Subcutaneous abdominal adipose tissue (tissue), 5 donors: ENCODE measurements at regions not wholly inside any gene's neighbourhood (a gene's known extent, or its start where the extent isn't known, plus 50 kb on each side); places are given as distances from the start of the nearest gene placed in this dataset.

Experiments used
- H3K27ac ChIP-seq: one replicate; pipeline ENCODE4 v1.7.0; 2013; ENCODE audit warnings: low read depth, mild to moderate bottlenecking, inconsistent platforms, low read length, moderate library complexity
- H3K27me3 ChIP-seq, 5 donors: one replicate each; pipeline ENCODE4 v1.7.0; 2013; ENCODE audit warnings: low read length in 5 of 5, inconsistent platforms in 1 of 5; ENCODE audit not compliant: control insufficient read depth in 5 of 5, insufficient read depth in 4 of 5
- H3K36me3 ChIP-seq, 5 donors: one replicate each; pipeline ENCODE4 v1.7.0; 2013; ENCODE audit warnings: low read length in 5 of 5; ENCODE audit not compliant: control insufficient read depth in 5 of 5, insufficient read depth in 5 of 5
- H3K4me1 ChIP-seq, 5 donors: one replicate each; pipeline ENCODE4 v1.7.0; 2013; ENCODE audit warnings: low read length in 5 of 5, mild to moderate bottlenecking in 3 of 5, moderate library complexity in 1 of 5; ENCODE audit not compliant: control insufficient read depth in 5 of 5, insufficient read depth in 5 of 5
- H3K4me3 ChIP-seq, 5 donors: one replicate each; pipeline ENCODE4 v1.7.0; 2013; ENCODE audit warnings: low read length in 5 of 5, low read depth in 1 of 5
- H3K9ac ChIP-seq, 5 donors: one replicate each; pipeline ENCODE4 v1.7.0; 2013; ENCODE audit warnings: low read length in 5 of 5, mild to moderate bottlenecking in 4 of 5, moderate library complexity in 3 of 5
- H3K9me3 ChIP-seq, 5 donors: one replicate each; pipeline ENCODE4 v1.7.0; 2013; ENCODE audit warnings: low read length in 5 of 5; ENCODE audit not compliant: control insufficient read depth in 5 of 5
- donor health status: healthy.
- donor health status: healthy.
- donor health status: healthy.
- donor health status: healthy.
- donor health status: healthy.

- H3K27me3 ChIP-seq, result no peaks in the 10 kb centered on the region
- H3K9me3 ChIP-seq, result no peaks in the 10 kb centered on the region
- H3K27ac ChIP-seq, result no peak overlapping the region
- no peak overlapping the region for H3K4me3 ChIP-seq
- H3K9ac ChIP-seq, result no peak overlapping the region
- no peaks in the 10 kb centered on the region for H3K36me3 ChIP-seq
- H3K4me1 ChIP-seq, result no peaks in the 10 kb centered on the region
Observed at GRCh38 chr13:34637138-34637537, 304.9 kb upstream of the NBEA start.

GRCh38 chr13:34637636-34638035 lies 304.4 kb upstream of the NBEA start:
- Histone ChIP-seq H3K27me3 (no peaks in the 10 kb centered on the region), H3K27ac (no peak overlapping the region)

GRCh38 chr13:34638897-34639296 lies 303.2 kb upstream of the NBEA start:
- no peaks in the 10 kb centered on the region for H3K36me3 ChIP-seq
- no peaks in the 10 kb centered on the region for H3K27me3 ChIP-seq
- no peaks in the 10 kb centered on the region for H3K4me1 ChIP-seq
- no peak overlapping the region for H3K27ac ChIP-seq
- no peaks in the 10 kb centered on the region for H3K9me3 ChIP-seq
- H3K4me3 ChIP-seq, result no peak overlapping the region
- H3K9ac ChIP-seq, result no peak overlapping the region

More at GRCh38 chr13:34637636-34638035, 304.4 kb upstream of the NBEA start:
- H3K9ac ChIP-seq, result no peak overlapping the region
- H3K36me3 ChIP-seq, result no peaks in the 10 kb centered on the region
- no peaks in the 10 kb centered on the region for H3K9me3 ChIP-seq
- no peak overlapping the region for H3K4me3 ChIP-seq
- no peaks in the 10 kb centered on the region for H3K4me1 ChIP-seq

GRCh38 chr13:34640179-34640992 lies 301.7 kb upstream of the NBEA start:
- Histone ChIP-seq H3K36me3 (no peaks in the 10 kb centered on the region), H3K4me3 (no peak overlapping the region), H3K27me3 (no peaks in the 10 kb centered on the region), H3K27ac (no peak overlapping the region), H3K9me3 (no peaks in the 10 kb centered on the region), H3K9ac (no peak overlapping the region), H3K4me1 (no peaks in the 10 kb centered on the region)

GRCh38 chr13:34640993-34641330 lies 301.1 kb upstream of the NBEA start:
- Histone ChIP-seq H3K9me3 (no peaks in the 10 kb centered on the region), H3K27ac (no peak overlapping the region), H3K4me1 (no peaks in the 10 kb centered on the region), H3K9ac (no peak overlapping the region), H3K4me3 (no peak overlapping the region), H3K36me3 (no peaks in the 10 kb centered on the region), H3K27me3 (no peaks in the 10 kb centered on the region)

GRCh38 chr13:34647379-34648150 lies 294.5 kb upstream of the NBEA start:
- Histone ChIP-seq H3K9ac (no peak overlapping the region), H3K9me3 (peaks cover 0 to 4% (median 0%) of the 10 kb centered on the region in 5 donors), H3K27ac (no peak overlapping the region)

GRCh38 chr13:34654203-34654602 lies 287.9 kb upstream of the NBEA start:
- no peak overlapping the region for H3K27ac ChIP-seq
- H3K4me3 ChIP-seq, result no peak overlapping the region
- peaks cover 0 to 4% (median 0%) of the 10 kb centered on the region in 5 donors for H3K9me3 ChIP-seq
- no peaks in the 10 kb centered on the region for H3K4me1 ChIP-seq
- H3K27me3 ChIP-seq, result no peaks in the 10 kb centered on the region
- no peaks in the 10 kb centered on the region for H3K36me3 ChIP-seq
- no peak overlapping the region for H3K9ac ChIP-seq

More at GRCh38 chr13:34647379-34648150, 294.5 kb upstream of the NBEA start:
- H3K4me1 ChIP-seq, result no peaks in the 10 kb centered on the region
- no peaks in the 10 kb centered on the region for H3K27me3 ChIP-seq
- H3K4me3 ChIP-seq, result no peak overlapping the region
- H3K36me3 ChIP-seq, result no peaks in the 10 kb centered on the region

- no peak overlapping the region for H3K9ac ChIP-seq
- H3K27me3 ChIP-seq, result no peaks in the 10 kb centered on the region
- no peaks in the 10 kb centered on the region for H3K4me1 ChIP-seq
- peaks cover 0 to 4% (median 2%) of the 10 kb centered on the region in 5 donors for H3K9me3 ChIP-seq
- no peaks in the 10 kb centered on the region for H3K36me3 ChIP-seq
- H3K4me3 ChIP-seq, result no peak overlapping the region
- no peak overlapping the region for H3K27ac ChIP-seq
Observed at GRCh38 chr13:34654647-34655046, 287.4 kb upstream of the NBEA start.

GRCh38 chr13:34655554-34655953 lies 286.5 kb upstream of the NBEA start:
- Histone ChIP-seq H3K4me3 (no peak overlapping the region), H3K27ac (no peak overlapping the region), H3K36me3 (no peaks in the 10 kb centered on the region), H3K9me3 (peaks cover 0 to 5% (median 3%) of the 10 kb centered on the region in 5 donors), H3K4me1 (no peaks in the 10 kb centered on the region), H3K9ac (no peak overlapping the region), H3K27me3 (no peaks in the 10 kb centered on the region)

- no peaks in the 10 kb centered on the region for H3K27me3 ChIP-seq
- no peak overlapping the region for H3K9ac ChIP-seq
- peaks cover 0 to 5% (median 0%) of the 10 kb centered on the region in 5 donors for H3K9me3 ChIP-seq
- no peak overlapping the region for H3K27ac ChIP-seq
- H3K36me3 ChIP-seq, result no peaks in the 10 kb centered on the region
- no peaks in the 10 kb centered on the region for H3K4me1 ChIP-seq
- H3K4me3 ChIP-seq, result no peak overlapping the region
Observed at GRCh38 chr13:34657716-34658115, 284.4 kb upstream of the NBEA start.
